SK-N-SH (cell line): ENCODE measurements at regions not wholly inside any gene's neighbourhood (a gene's known extent, or its start where the extent isn't known, plus 50 kb on each side); places are given as distances from the start of the nearest gene placed in this dataset.

Experiments used
- CHD2 ChIP-seq: fragments of 150-350 bp; IDR thresholded peaks from 2 replicates; pipeline ENCODE4 v1.6.1; 2018; ENCODE audit warnings: low read length; ENCODE audit not compliant: partially characterized antibody
- ELF1 ChIP-seq: IDR thresholded peaks from 2 replicates; pipeline ENCODE4 v1.4.0; 2012
- GABPA ChIP-seq: IDR thresholded peaks from 2 replicates; pipeline ENCODE4 v1.4.0; 2012; ENCODE audit warnings: low read depth, mild to moderate bottlenecking
- GATA2 ChIP-seq: sonication (generic); formaldehyde crosslinking; IDR thresholded peaks from 2 replicates; pipeline ENCODE4 v1.5.0; 2020; ENCODE audit warnings: mild to moderate bottlenecking, missing genetic modification reagents
- JUND ChIP-seq: IDR thresholded peaks from 2 replicates; pipeline ENCODE4 v1.4.0; 2012
- POLR2AphosphoS5 ChIP-seq: IDR thresholded peaks from 2 replicates; pipeline ENCODE4 v1.6.1; 2012; ENCODE audit warnings: low read depth, low read length
- RXRA ChIP-seq: IDR thresholded peaks from 2 replicates; pipeline ENCODE4 v1.4.0; 2012; ENCODE audit warnings: low read depth, mild to moderate bottlenecking, borderline replicate concordance
- SIN3A ChIP-seq: IDR thresholded peaks from 2 replicates; pipeline ENCODE4 v1.6.1; 2012; ENCODE audit warnings: low read depth, mild to moderate bottlenecking, low read length, moderate library complexity, borderline replicate concordance
- SMC3 ChIP-seq: IDR thresholded peaks from 2 replicates; pipeline ENCODE4 v1.6.1; 2012; ENCODE audit warnings: low read depth, low read length, improper control_type of control experiment
- TEAD4 ChIP-seq: IDR thresholded peaks from 2 replicates; pipeline ENCODE4 v1.4.0; 2012; ENCODE audit warnings: mild to moderate bottlenecking, borderline replicate concordance; ENCODE audit not compliant: insufficient read depth
- TF ChIP-seq, protein P1 (sequence below): IDR thresholded peaks from 2 replicates; pipeline ENCODE4 v1.6.1; 2012; ENCODE audit warnings: mild to moderate bottlenecking, low read depth, low read length, moderate library complexity
- TF ChIP-seq, protein P2 (sequence below): fragments of 200-600 bp; sonication (generic); IDR thresholded peaks from 2 replicates; pipeline ENCODE4 v1.6.1; 2017; ENCODE audit warnings: antibody characterized with exemption, mild to moderate bottlenecking, moderate library complexity
- TF ChIP-seq, protein P3 (sequence below): IDR thresholded peaks from 2 replicates; pipeline ENCODE4; 2012

DNA sequence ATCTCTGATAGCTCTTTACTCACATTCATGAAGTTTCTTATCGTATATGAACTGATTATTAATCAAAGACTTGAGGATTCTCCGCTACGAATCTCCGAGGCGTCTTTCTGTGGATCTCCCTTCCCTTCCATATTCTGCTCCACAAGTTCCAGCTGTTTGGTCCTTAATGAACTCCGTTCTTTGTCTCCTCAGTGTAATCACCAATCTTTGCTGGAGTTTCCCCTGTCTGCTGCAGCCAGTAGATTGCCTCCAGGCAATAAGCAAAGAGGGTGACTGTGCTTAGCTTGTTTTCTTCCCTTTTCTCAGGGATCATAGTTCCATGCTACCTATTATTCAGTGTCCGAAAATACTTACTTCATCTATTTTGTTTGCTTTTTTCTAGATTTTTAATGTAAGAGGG, 169.6 kb upstream of the FOLH1 start:
- TF ChIP-seq, protein P1, sequence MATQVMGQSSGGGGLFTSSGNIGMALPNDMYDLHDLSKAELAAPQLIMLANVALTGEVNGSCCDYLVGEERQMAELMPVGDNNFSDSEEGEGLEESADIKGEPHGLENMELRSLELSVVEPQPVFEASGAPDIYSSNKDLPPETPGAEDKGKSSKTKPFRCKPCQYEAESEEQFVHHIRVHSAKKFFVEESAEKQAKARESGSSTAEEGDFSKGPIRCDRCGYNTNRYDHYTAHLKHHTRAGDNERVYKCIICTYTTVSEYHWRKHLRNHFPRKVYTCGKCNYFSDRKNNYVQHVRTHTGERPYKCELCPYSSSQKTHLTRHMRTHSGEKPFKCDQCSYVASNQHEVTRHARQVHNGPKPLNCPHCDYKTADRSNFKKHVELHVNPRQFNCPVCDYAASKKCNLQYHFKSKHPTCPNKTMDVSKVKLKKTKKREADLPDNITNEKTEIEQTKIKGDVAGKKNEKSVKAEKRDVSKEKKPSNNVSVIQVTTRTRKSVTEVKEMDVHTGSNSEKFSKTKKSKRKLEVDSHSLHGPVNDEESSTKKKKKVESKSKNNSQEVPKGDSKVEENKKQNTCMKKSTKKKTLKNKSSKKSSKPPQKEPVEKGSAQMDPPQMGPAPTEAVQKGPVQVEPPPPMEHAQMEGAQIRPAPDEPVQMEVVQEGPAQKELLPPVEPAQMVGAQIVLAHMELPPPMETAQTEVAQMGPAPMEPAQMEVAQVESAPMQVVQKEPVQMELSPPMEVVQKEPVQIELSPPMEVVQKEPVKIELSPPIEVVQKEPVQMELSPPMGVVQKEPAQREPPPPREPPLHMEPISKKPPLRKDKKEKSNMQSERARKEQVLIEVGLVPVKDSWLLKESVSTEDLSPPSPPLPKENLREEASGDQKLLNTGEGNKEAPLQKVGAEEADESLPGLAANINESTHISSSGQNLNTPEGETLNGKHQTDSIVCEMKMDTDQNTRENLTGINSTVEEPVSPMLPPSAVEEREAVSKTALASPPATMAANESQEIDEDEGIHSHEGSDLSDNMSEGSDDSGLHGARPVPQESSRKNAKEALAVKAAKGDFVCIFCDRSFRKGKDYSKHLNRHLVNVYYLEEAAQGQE, result no peak
- TF ChIP-seq, protein P2, sequence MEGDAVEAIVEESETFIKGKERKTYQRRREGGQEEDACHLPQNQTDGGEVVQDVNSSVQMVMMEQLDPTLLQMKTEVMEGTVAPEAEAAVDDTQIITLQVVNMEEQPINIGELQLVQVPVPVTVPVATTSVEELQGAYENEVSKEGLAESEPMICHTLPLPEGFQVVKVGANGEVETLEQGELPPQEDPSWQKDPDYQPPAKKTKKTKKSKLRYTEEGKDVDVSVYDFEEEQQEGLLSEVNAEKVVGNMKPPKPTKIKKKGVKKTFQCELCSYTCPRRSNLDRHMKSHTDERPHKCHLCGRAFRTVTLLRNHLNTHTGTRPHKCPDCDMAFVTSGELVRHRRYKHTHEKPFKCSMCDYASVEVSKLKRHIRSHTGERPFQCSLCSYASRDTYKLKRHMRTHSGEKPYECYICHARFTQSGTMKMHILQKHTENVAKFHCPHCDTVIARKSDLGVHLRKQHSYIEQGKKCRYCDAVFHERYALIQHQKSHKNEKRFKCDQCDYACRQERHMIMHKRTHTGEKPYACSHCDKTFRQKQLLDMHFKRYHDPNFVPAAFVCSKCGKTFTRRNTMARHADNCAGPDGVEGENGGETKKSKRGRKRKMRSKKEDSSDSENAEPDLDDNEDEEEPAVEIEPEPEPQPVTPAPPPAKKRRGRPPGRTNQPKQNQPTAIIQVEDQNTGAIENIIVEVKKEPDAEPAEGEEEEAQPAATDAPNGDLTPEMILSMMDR, result no peak
- no peak for TF ChIP-seq GABPA
- TF ChIP-seq ELF1, result no peak
- TF ChIP-seq SIN3A, result no peak
- TF ChIP-seq POLR2AphosphoS5, result no peak
- TF ChIP-seq SMC3, result no peak
- TF ChIP-seq RXRA, result no peak
- TF ChIP-seq CHD2, result no peak
- TF ChIP-seq TEAD4, result no peak
- TF ChIP-seq GATA2 (CRISPR knock-in tag), result no peak
- TF ChIP-seq, protein P3, sequence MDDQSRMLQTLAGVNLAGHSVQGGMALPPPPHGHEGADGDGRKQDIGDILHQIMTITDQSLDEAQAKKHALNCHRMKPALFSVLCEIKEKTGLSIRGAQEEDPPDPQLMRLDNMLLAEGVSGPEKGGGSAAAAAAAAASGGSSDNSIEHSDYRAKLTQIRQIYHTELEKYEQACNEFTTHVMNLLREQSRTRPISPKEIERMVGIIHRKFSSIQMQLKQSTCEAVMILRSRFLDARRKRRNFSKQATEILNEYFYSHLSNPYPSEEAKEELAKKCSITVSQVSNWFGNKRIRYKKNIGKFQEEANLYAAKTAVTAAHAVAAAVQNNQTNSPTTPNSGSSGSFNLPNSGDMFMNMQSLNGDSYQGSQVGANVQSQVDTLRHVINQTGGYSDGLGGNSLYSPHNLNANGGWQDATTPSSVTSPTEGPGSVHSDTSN, result no peak
- TF ChIP-seq JUND, result no peak
